ENCODE measurements at regions not wholly inside any gene's neighbourhood (a gene's known extent, or its start where the extent isn't known, plus 50 kb on each side); places are given as distances from the start of the nearest gene placed in this dataset.

- Histone ChIP-seq H3K27ac (replicated peaks in 1 of 4) (no peak overlapping the region), H3K9me3 (no peaks in the 10 kb centered on the region), H3K36me3 (no peaks in the 10 kb centered on the region), H3K27me3 (no peaks in the 10 kb centered on the region), H3K4me1 (no peaks in the 10 kb centered on the region), H3K4me3 (no peak overlapping the region)
- 81% methylated on average over 1 of the region's 1 CpG for WGBS
- intact Hi-C loops (cut with DNase I): no loop called here
- TF ChIP-seq CTCF (IDR thresholded peaks at IDR 0.05) (no peak), EP300 (IDR thresholded peaks at IDR 0.05) (no peak), POLR2AphosphoS5 (IDR thresholded peaks at IDR 0.05) (no peak), POLR2A (IDR thresholded peaks at IDR 0.05; ENCODE audit: low read depth) (no peak)
- no peak for DNase-seq (ENCODE audit: extremely low spot score)
Measured at GRCh38 chr4:177740563-177740962, 298.3 kb upstream of the AGA start.

- Histone ChIP-seq H3K4me3 (no peak overlapping the region), H3K9me3 (no peaks in the 10 kb centered on the region), H3K36me3 (no peaks in the 10 kb centered on the region), H3K4me1 (no peaks in the 10 kb centered on the region), H3K27me3 (no peaks in the 10 kb centered on the region), H3K27ac (replicated peaks in 1 of 4) (no peak overlapping the region)
- intact Hi-C loops (cut with DNase I): no loop called here
- 97% methylated on average over 3 of the region's 3 CpGs for WGBS
- no peak for DNase-seq (ENCODE audit: extremely low spot score)
- TF ChIP-seq EP300 (IDR thresholded peaks at IDR 0.05) (no peak), POLR2AphosphoS5 (IDR thresholded peaks at IDR 0.05) (no peak), CTCF (IDR thresholded peaks at IDR 0.05) (no peak), POLR2A (IDR thresholded peaks at IDR 0.05; ENCODE audit: low read depth) (no peak)
Measured at GRCh38 chr4:177759729-177760128, 317.5 kb upstream of the AGA start.

GRCh38 chr4:177761692-177762091 lies 319.5 kb upstream of the AGA start:
- Histone ChIP-seq H3K9me3 (no peaks in the 10 kb centered on the region), H3K4me1 (no peaks in the 10 kb centered on the region), H3K4me3 (no peak overlapping the region), H3K36me3 (no peaks in the 10 kb centered on the region), H3K27me3 (no peaks in the 10 kb centered on the region), H3K27ac (replicated peaks in 1 of 4) (no peak overlapping the region)
- DNase-seq (ENCODE audit: extremely low spot score): no peak
- TF ChIP-seq POLR2A (IDR thresholded peaks at IDR 0.05; ENCODE audit: low read depth) (no peak), POLR2AphosphoS5 (IDR thresholded peaks at IDR 0.05) (no peak), EP300 (IDR thresholded peaks at IDR 0.05) (no peak)
- WGBS: 97% methylated on average over 12 of the region's 12 CpGs
- intact Hi-C loops (cut with DNase I): no loop called here

- H3K4me1 ChIP-seq: no peaks in the 10 kb centered on the region
- 74% methylated on average over 4 of the region's 4 CpGs for WGBS
- H3K36me3 ChIP-seq: no peaks in the 10 kb centered on the region
- no peak overlapping the region for H3K27ac ChIP-seq (replicated peaks in 1 of 4)
- no peaks in the 10 kb centered on the region for H3K9me3 ChIP-seq
- intact Hi-C loops (cut with DNase I): no loop called here
- TF ChIP-seq CTCF (IDR thresholded peaks at IDR 0.05): no peak
- TF ChIP-seq EP300 (IDR thresholded peaks at IDR 0.05): no peak
- TF ChIP-seq POLR2AphosphoS5 (IDR thresholded peaks at IDR 0.05): no peak
- no peak for TF ChIP-seq POLR2A (IDR thresholded peaks at IDR 0.05; ENCODE audit: low read depth)
- no peaks in the 10 kb centered on the region for H3K27me3 ChIP-seq
- H3K4me3 ChIP-seq: no peak overlapping the region
- no peak for DNase-seq (ENCODE audit: extremely low spot score)
Measured at GRCh38 chr4:177769155-177769554, 326.9 kb upstream of the AGA start.

- WGBS: 77% methylated on average over 2 of the region's 2 CpGs
- no peak for DNase-seq (ENCODE audit: extremely low spot score)
- intact Hi-C loops (cut with DNase I): no loop called here
- Histone ChIP-seq H3K27ac (replicated peaks in 1 of 4) (no peak overlapping the region), H3K9me3 (no peaks in the 10 kb centered on the region), H3K27me3 (no peaks in the 10 kb centered on the region), H3K4me1 (no peaks in the 10 kb centered on the region), H3K36me3 (no peaks in the 10 kb centered on the region), H3K4me3 (no peak overlapping the region)
- no peak for TF ChIP-seq POLR2AphosphoS5 (IDR thresholded peaks at IDR 0.05)
- TF ChIP-seq EP300 (IDR thresholded peaks at IDR 0.05): no peak
- no peak for TF ChIP-seq POLR2A (IDR thresholded peaks at IDR 0.05; ENCODE audit: low read depth)
- no peak for TF ChIP-seq CTCF (IDR thresholded peaks at IDR 0.05)
Measured at GRCh38 chr4:177770776-177771175, 328.5 kb upstream of the AGA start.

All from esophagus muscularis mucosa (tissue), 4 donors.